HAP-1 (cell line): ENCODE measurements at regions not wholly inside any gene's neighbourhood (a gene's known extent, or its start where the extent isn't known, plus 50 kb on each side); places are given as distances from the start of the nearest gene placed in this dataset.

ENCODE experiments used
- DNase-seq, 2 experiments: peaks; one replicate each; pipeline ENCODE4 v3.0.0-alpha.2; 2016 to 2020; ENCODE audit warnings: low spot score in 2 of 2
- H3K27me3 ChIP-seq: fragments of 250-450 bp; sonication (Bioruptor Pico); 2 replicates; pipeline ENCODE4 v1.5.1; 2020; ENCODE audit warnings: low read depth, mild to moderate bottlenecking, moderate library complexity
- H3K36me3 ChIP-seq: fragments of 250-450 bp; sonication (Bioruptor Pico); replicated peaks from 2 replicates; pipeline ENCODE4 v1.5.1; 2020; ENCODE audit warnings: mild to moderate bottlenecking
- H3K4me1 ChIP-seq: fragments of 250-450 bp; sonication (Bioruptor Pico); 2 replicates; pipeline ENCODE4 v1.5.1; 2020; ENCODE audit warnings: mild to moderate bottlenecking
- H3K4me3 ChIP-seq: fragments of 250-450 bp; sonication (Bioruptor Pico); 2 replicates; pipeline ENCODE4 v1.5.1; 2020; ENCODE audit warnings: mild to moderate bottlenecking, moderate library complexity
- H3K9me3 ChIP-seq: fragments of 250-450 bp; sonication (Bioruptor Pico); 2 replicates; pipeline ENCODE4 v1.5.1; 2020; ENCODE audit warnings: mild to moderate bottlenecking, moderate library complexity
- in situ Hi-C: fragments of 300-500 bp; cut with MboI; formaldehyde crosslinking; loops from 3 replicates; pipeline ENCODE4 v1.14.3; 2020; ENCODE audit warnings: low sequenced_read_pairs, inconsistent platforms, mixed read lengths

DNA sequence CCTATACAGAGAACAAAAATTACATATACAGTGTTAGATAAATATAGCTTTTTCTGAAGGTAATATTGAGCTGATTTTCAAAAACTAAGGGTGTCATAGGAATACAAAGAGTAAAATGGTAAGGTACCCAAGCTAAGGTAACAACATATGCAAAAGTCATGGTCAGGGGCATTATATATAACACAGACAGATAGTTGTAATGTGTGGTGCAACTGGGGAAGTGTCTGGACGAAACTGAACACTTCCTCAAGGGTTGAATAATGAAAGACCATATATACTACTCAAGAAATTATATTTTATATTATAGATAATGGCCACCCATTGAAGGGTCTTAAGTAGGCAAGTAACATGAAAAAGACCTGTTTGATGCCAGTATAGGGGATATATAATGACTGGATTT, 262.1 kb upstream of the CXXC4 start:
- Histone ChIP-seq H3K27me3 (no peaks in the 10 kb centered on the region), H3K4me3 (no peak overlapping the region), H3K9me3 (no peaks in the 10 kb centered on the region), H3K4me1 (no peaks in the 10 kb centered on the region), H3K36me3 (no peaks in the 10 kb centered on the region)
- no peak for DNase-seq
- in situ Hi-C loops = no loop called here

DNA sequence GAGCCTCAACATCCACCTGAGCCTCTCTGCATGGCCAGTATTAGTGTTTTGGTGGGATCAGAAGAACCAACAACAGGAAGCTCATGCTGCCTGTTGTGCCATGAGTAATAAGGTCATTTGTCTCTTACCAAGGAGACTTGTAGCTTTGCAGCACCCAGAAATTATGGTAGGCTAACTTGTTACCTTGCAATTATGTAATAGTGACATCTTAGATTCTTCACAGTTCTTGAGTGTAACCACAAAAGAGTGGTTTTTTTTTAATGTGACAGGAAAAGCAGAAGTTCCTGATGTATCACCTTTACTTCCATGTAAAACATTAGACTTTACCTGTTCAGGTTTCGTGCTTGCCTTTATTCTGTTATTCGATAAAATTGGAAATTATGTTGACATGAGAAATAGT, 263.9 kb upstream of the CXXC4 start:
- H3K36me3 ChIP-seq = no peaks in the 10 kb centered on the region
- no peaks in the 10 kb centered on the region for H3K4me1 ChIP-seq
- no peaks in the 10 kb centered on the region for H3K9me3 ChIP-seq
- no peaks in the 10 kb centered on the region for H3K27me3 ChIP-seq
- H3K4me3 ChIP-seq = no peak overlapping the region
- in situ Hi-C loops = no loop called here
- no peak for DNase-seq

DNA sequence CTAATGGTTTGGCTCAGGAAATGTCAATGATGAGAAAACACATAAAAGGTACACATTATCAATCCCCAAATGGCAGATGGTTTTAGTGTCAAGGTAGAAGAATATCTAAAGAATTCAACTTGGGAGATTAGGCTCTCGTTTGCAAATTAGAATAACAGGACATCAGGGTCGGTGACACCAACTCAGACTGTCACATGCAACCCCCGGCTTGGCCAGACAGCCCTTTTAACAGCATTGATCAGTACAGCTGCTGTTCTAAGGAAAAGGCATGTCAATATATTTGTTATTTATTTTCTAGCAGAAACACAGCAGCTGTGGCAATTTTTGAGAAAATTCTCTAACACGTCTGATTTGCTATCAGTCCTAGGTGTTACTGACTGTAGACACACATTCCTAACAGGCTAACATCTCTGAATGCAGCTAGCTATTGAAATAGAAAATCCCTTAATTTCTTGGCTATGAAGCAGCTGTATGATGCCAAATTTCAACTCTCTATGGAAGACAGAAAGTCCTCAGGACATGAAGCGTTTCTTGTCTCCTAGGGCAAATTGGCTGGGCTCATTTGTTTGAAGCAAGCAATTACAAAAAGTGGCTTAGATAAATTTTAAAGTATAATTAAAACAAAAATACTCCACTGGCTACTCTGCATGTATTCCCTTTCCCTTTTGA, 269.0 kb upstream of the CXXC4 start:
- DNase-seq = no peak
- H3K36me3 ChIP-seq = no peaks in the 10 kb centered on the region
- no peaks in the 10 kb centered on the region for H3K9me3 ChIP-seq
- H3K4me3 ChIP-seq = no peak overlapping the region
- H3K27me3 ChIP-seq = no peaks in the 10 kb centered on the region
- H3K4me1 ChIP-seq = no peaks in the 10 kb centered on the region
- in situ Hi-C loops = no loop called here

DNA sequence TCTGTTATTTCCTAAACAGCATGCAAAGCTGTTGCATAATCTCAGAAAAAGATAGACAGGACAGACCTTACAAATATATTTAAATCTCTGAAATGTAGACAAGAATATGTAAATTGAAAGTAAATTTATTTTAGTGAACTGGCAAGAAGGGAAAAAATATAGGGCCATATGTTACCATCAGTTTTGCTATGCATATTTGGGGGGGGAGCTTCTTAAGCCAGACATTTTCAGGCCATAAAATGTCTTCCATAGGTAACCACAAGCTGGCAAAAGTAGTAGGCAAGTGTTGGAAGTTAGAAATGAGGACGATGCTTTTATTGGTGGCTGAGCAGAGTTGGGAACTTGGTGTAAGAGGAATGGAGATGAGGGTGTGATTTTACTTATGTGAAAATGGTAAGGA, 272.0 kb upstream of the CXXC4 start:
- Histone ChIP-seq H3K36me3 (no peaks in the 10 kb centered on the region), H3K4me1 (no peaks in the 10 kb centered on the region), H3K9me3 (no peaks in the 10 kb centered on the region), H3K4me3 (no peak overlapping the region), H3K27me3 (no peaks in the 10 kb centered on the region)
- in situ Hi-C loops = no loop called here
- no peak for DNase-seq

DNA sequence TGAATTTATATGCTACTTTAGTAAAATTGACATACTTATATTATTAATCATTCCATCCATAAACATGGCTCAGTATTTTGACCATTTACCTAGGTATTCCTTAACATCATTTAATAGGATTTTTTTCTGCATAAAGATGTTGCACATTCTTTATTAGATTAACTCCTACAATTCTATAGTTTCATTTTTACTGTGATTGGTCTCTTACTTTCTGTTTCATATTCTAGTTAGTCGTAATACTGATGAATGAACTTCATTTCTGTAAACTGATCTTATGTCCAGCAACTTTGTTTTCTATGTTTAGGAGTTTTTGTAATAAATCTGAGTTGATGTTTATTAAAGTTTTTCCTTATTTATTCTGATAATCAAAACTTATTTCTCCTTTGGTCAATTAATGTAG, 278.2 kb upstream of the CXXC4 start:
- DNase-seq = no peak
- Histone ChIP-seq H3K9me3 (no peaks in the 10 kb centered on the region), H3K27me3 (no peaks in the 10 kb centered on the region), H3K4me3 (no peak overlapping the region), H3K36me3 (no peaks in the 10 kb centered on the region), H3K4me1 (no peaks in the 10 kb centered on the region)
- in situ Hi-C loops = no loop called here

DNA sequence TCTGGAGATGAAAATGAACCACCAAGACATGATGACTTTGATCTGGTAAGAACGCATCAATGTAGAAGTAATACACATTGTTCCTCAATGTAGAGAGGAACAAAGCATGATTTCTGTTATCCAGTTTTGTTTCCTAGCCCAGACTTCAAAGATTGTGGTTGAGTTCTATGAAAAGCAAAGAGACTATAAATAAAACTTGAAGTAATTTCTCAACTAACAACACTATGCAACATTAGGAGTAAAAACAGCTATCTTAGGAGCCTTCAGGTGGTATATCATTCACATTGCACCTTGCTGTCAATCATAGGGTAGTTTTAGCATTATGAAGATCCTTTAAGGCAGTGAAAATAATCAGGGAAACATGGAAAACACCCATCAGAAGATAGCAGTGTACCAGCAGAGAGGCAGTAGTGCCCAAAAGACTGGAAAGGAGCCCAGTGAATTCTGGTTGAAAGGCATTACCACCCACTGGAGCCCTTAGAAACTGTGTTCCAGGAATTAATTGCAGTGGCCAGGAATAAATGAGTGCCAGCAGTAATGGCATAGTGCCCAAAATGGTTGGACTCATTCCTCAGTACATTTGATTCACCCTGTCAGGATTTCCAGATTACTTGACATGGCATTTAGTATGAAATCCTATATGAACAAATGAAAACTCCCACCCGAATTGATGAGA, 300.7 kb upstream of the CXXC4 start:
- Histone ChIP-seq H3K27me3 (no peaks in the 10 kb centered on the region), H3K4me3 (no peak overlapping the region), H3K9me3 (no peaks in the 10 kb centered on the region), H3K36me3 (no peaks in the 10 kb centered on the region), H3K4me1 (no peaks in the 10 kb centered on the region)
- no peak for DNase-seq
- in situ Hi-C loops = no loop called here

DNA sequence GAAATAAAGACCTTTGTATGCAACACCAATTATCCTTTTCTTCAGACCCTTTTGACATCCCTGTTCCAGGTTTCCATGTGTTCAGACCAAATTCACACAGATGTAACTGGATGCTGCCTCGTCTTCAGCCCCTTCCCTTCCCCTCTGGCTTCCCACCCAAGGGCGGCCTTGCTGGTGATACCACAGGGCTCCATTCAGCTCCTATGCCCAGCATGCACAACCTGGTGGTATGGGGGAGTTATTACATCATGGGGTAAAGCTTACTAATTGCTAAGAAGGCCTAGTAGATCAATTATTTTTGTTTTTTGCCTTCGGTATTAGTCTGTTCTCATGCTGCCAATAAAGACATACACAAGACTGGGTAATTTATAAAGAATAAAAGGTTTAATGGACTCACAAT, 317.0 kb upstream of the CXXC4 start:
- Histone ChIP-seq H3K4me3 (no peak overlapping the region), H3K36me3 (no peaks in the 10 kb centered on the region), H3K4me1 (no peaks in the 10 kb centered on the region), H3K27me3 (no peaks in the 10 kb centered on the region), H3K9me3 (no peaks in the 10 kb centered on the region)
- DNase-seq = no peak
- in situ Hi-C loops = no loop called here

DNA sequence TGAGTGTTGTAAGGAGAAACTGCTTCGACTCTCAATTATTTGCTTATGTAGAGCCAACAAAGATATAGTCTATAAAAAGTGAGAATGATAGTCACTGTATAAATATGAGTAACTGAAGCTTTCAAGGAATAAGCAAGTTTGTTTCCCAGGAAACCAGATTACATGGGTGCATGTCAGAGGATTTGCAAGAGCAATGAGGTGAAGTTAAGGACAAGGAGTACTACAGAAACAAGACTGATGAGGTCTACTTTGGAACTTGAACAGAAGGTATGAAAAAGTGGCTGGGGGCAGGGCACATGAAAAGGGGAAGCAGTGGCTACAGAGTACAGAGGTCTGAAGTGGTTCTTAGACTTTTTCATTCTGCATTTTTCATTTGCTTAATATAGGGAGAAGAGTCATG, 321.0 kb upstream of the CXXC4 start:
- no peak for DNase-seq
- H3K36me3 ChIP-seq = no peaks in the 10 kb centered on the region
- no peak overlapping the region for H3K4me3 ChIP-seq
- H3K9me3 ChIP-seq = no peaks in the 10 kb centered on the region
- no peaks in the 10 kb centered on the region for H3K4me1 ChIP-seq
- H3K27me3 ChIP-seq = no peaks in the 10 kb centered on the region
- in situ Hi-C loops = no loop called here

DNA sequence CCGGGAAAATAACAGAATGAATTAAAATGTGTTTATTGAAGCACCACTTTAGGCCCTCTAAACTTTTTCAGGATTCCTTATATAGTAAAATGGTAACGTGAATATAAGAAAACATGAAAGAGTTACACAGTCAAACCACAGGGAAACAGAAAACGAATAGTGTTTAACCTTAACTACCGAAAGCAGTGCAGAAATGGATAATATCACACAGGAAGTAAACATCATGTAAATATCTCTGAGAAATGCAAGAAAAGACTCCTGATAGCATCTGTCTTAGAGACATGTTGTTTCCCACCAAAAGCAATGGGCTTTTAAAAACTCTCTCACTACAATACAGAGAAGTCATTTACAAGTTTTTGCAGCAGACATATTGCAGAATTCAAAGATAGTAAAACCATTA, 323.9 kb upstream of the CXXC4 start:
- Histone ChIP-seq H3K4me1 (no peaks in the 10 kb centered on the region), H3K4me3 (no peak overlapping the region), H3K9me3 (no peaks in the 10 kb centered on the region), H3K27me3 (no peaks in the 10 kb centered on the region), H3K36me3 (no peaks in the 10 kb centered on the region)
- no peak for DNase-seq
- in situ Hi-C loops = no loop called here

DNA sequence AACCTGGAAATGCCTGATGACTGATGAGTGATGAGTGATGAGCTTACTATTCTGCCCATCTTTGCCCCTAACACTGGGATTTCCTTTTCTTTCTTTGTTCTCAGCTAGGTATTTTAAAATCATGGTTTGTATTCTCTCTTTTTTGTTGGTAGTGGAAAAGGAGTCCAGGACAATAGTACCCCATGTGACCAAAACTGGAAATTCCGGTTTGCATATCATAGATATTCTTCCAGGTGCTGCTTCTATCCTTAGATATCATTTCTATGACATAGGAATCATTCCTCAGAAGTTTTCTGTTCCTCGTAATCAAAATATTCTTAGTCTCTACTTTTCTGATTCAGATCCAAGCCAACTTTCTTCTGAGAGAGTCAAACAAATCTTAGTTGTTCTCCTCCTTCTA, 320.5 kb upstream of the TET2 start:
- Histone ChIP-seq H3K4me1 (no peaks in the 10 kb centered on the region), H3K36me3 (no peaks in the 10 kb centered on the region), H3K27me3 (no peaks in the 10 kb centered on the region), H3K4me3 (no peak overlapping the region), H3K9me3 (no peaks in the 10 kb centered on the region)
- in situ Hi-C loops = no loop called here
- DNase-seq = no peak

DNA sequence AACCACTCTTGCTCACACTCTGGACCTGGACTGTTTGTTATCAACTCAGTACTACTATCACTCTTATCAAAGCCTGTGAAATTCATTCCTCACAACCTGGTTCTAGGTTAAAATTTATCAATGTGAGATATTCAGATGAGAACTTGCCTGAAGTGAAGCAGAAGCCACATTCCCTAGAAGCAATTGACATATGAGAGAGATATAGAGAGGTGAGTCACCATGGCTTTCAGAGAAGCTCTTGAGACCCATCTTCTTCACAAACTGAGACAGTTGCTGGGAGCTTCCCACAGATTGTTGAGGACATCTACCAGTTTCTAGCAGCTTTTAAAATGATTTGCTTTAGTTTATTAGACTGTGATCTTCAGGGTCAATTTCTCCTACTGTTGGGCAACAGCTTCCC, 316.9 kb upstream of the TET2 start:
- Histone ChIP-seq H3K4me3 (no peak overlapping the region), H3K4me1 (no peaks in the 10 kb centered on the region), H3K27me3 (no peaks in the 10 kb centered on the region), H3K9me3 (no peaks in the 10 kb centered on the region), H3K36me3 (no peaks in the 10 kb centered on the region)
- in situ Hi-C loops = no loop called here
- DNase-seq = no peak

DNA sequence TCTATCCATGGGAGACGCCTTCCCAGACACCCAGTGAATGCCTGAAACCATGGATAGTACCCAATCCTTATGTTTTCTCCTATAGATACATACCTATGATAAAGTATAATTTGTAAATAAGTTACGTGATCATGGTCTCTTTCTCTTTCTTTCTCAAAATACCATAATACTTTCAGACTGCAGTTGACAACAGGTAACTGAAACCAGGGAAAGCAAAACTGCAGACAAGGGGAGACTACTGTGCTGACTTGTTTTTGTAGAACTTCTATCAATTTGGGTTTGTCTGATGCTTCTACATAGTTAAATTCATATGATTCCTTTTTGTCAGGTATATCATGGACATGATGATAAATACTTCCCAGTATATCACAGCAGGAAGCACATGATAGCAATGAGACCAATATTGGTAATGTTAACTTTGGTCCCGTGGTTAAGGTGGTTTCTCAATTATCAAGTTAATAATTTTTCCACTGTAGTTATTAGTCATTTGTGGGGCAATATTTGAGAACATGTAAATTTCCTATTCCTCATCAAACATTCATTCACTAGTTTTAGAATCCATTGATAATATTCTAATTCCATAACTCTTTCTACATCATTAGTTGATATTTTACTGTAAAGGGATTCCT, 298.0 kb upstream of the TET2 start:
- DNase-seq = no peak
- Histone ChIP-seq H3K4me3 (no peak overlapping the region), H3K36me3 (no peaks in the 10 kb centered on the region), H3K27me3 (no peaks in the 10 kb centered on the region), H3K9me3 (no peaks in the 10 kb centered on the region), H3K4me1 (no peaks in the 10 kb centered on the region)
- in situ Hi-C loops = no loop called here

DNA sequence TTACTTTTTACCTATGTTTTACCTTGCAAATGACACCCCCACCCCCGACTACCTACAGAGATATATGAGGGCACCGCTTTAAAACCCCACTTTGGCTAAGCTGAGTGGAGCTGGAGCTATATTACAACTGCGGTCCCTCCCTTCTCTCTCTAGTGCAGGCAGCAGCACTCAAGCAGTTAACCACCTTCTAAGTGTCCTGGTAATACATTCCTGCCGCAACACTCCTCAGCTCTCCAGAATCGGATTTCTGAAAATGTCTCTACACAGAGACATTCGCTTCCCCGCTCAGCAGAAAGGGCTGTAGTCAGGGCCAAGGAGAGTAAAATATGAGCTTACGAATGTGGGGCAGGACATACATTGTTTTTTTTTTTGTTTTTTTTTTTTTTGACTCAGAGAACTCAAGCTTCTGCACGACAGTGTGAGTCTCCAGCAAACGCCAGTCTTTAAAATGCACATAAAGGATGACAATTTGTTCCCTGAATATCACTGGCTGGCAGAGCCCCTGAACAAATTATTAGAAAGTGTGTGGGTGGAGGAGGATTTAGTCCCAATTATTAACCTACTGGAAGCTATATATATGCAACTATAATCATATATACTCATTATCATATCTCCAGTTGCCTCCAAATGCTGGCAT, 287.0 kb upstream of the TET2 start:
- H3K4me3 ChIP-seq = no peak overlapping the region
- no peaks in the 10 kb centered on the region for H3K36me3 ChIP-seq
- no peaks in the 10 kb centered on the region for H3K27me3 ChIP-seq
- no peaks in the 10 kb centered on the region for H3K9me3 ChIP-seq
- H3K4me1 ChIP-seq = no peaks in the 10 kb centered on the region
- in situ Hi-C loops = no loop called here
- DNase-seq = no peak
